ENCODE measurements at regions not wholly inside any gene's neighbourhood (a gene's known extent, or its start where the extent isn't known, plus 50 kb on each side); places are given as distances from the start of the nearest gene placed in this dataset.

DNA sequence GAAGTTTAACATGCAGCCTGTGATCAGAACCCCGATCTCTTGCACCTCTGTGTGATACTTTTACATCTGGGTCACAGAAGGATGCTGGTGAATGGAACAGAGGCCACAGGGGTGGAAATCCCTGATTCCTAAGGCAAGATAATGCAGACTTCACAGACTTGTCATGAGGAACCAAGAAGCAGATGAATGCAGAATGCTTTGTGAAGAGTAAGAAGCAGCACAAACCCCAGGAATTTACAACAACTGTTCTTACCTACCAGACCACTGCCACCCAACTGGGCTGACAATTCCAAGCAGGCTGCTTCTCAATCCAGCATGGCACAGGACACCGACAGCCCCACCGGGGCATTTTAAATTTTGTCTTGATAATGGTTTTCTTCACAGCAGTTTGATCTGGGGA lies 113.2 kb upstream of the CD93 start:
- POLR2A ChIA-PET, result no interaction called here
- no peak for DNase-seq (ENCODE audit: low read depth, low spot score)
- H3K4me3 ChIP-seq (ENCODE audit: low read depth, low read length), result no peak overlapping the region
- TF ChIP-seq, protein P1, sequence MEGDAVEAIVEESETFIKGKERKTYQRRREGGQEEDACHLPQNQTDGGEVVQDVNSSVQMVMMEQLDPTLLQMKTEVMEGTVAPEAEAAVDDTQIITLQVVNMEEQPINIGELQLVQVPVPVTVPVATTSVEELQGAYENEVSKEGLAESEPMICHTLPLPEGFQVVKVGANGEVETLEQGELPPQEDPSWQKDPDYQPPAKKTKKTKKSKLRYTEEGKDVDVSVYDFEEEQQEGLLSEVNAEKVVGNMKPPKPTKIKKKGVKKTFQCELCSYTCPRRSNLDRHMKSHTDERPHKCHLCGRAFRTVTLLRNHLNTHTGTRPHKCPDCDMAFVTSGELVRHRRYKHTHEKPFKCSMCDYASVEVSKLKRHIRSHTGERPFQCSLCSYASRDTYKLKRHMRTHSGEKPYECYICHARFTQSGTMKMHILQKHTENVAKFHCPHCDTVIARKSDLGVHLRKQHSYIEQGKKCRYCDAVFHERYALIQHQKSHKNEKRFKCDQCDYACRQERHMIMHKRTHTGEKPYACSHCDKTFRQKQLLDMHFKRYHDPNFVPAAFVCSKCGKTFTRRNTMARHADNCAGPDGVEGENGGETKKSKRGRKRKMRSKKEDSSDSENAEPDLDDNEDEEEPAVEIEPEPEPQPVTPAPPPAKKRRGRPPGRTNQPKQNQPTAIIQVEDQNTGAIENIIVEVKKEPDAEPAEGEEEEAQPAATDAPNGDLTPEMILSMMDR (IDR thresholded peaks at IDR 0.05; ENCODE audit: insufficient read depth, low read length, missing control alignments), result no peak
- CTCF ChIA-PET, result interaction anchor here (0.8 to 1.5 kb wide), 2 partner anchors 36 to 507 kb away, joined by 4 to 5 read pairs; no protein-coding TSS in a partner anchor

DNA sequence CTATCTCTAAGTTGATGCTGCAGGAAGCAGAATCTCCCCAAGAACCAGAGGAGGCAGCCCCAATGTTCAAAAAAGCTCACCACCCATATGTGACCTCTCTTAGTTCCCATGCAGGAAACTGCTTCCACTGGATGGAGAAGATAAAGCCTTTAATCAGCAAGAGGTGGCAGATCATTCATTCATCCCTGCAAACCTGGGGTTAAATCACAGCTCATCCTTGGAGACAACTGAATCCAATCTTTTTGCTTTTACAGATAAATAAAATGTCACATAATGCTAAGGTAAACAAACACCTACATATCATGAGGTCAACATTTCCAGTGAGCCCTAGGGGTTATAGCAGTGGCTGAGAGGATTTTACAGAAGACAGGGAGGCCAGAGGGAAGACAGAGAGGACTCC lies 112.7 kb upstream of the CD93 start:
- ChIA-PET CTCF (interaction anchor here (1.1 to 1.5 kb wide), 2 partner anchors 37 to 507 kb away, joined by 3 to 4 read pairs; no protein-coding TSS in a partner anchor), POLR2A (no interaction called here)
- TF ChIP-seq, protein P1 (IDR thresholded peaks at IDR 0.05; ENCODE audit: insufficient read depth, low read length, missing control alignments), result no peak
- H3K4me3 ChIP-seq (ENCODE audit: low read depth, low read length), result no peak overlapping the region
- DNase-seq (ENCODE audit: low read depth, low spot score), result no peak

DNA sequence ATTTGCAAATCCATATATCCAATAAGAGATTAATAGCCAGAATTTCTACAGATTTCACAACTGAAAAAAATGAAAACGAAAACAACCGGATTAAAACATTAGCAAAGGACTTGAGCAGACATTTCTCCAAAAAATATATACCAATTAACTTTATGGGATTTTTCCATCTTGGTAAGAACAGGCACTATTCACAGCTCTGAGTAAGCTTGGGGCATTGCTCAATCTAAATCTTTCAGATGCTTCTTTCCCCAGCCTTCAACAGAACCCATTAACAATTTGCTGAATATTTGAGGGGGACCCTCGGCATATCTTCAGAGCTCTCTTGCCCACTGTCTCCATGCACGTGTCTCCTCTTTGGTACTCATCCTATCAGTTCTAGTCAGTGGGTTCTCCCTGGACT lies 111.7 kb upstream of the CD93 start:
- TF ChIP-seq, protein P1 (IDR thresholded peaks at IDR 0.05; ENCODE audit: insufficient read depth, low read length, missing control alignments), result no peak
- CTCF ChIA-PET, result interaction anchor here (1.1 kb wide), 1 partner anchor 38 kb away, joined by 3 read pairs; no protein-coding TSS in a partner anchor
- DNase-seq (ENCODE audit: low read depth, low spot score), result no peak
- H3K4me3 ChIP-seq (ENCODE audit: low read depth, low read length), result no peak overlapping the region
- POLR2A ChIA-PET, result no interaction called here

DNA sequence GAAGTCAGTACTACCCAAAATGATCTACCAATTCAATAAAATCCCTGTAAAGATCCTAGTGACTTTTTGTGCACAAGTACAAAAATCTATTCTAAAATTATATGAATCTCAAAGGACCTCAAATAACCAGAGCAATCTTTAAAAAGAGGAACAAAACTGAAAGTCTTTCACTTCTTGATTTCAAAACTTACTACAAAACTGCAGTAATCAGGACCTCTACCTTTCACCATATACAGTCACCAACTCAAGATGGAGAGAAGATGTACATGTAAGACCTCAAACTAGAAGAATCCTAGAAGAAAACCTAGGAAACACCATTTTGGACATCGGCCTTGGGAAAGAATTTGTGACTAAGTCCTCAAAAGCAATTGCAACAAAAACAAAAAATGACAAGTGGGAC lies 109.5 kb upstream of the CD93 start:
- TF ChIP-seq, protein P1 (IDR thresholded peaks at IDR 0.05; ENCODE audit: insufficient read depth, low read length, missing control alignments), result no peak
- CTCF ChIA-PET, result no interaction called here
- no peak overlapping the region for H3K4me3 ChIP-seq (ENCODE audit: low read depth, low read length)
- DNase-seq (ENCODE audit: low read depth, low spot score), result no peak
- POLR2A ChIA-PET, result no interaction called here

DNA sequence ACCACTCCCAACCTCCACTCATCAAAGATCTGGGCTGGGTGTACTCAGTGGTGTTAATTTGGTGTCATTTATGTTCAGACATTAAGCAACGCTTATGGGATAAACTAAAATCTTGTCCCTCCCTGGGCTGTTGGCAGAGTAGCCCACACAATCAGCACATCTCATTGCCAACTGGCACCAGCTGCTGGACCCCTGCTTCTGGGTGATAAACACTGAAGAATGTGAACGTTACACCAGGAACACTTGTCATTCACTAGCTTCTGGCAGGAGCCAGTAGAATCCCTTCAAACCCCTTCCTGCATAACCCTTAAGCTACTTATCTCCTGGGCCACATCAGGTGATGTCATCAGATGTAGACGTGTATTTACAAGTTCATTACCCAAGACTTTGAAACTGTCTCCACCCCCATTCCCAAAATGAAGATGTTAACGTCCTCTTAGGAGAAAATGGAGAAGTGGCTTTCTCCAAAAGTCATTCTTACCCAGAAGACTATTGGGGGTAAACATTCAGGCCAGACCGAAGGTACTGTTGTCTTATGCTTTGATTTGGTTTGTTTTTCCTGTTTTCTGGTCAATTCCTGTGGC lies 107.8 kb upstream of the CD93 start:
- no peak for DNase-seq (ENCODE audit: low read depth, low spot score)
- no peak overlapping the region for H3K4me3 ChIP-seq (ENCODE audit: low read depth, low read length)
- ChIA-PET CTCF (no interaction called here), POLR2A (no interaction called here)
- TF ChIP-seq, protein P1 (IDR thresholded peaks at IDR 0.05; ENCODE audit: insufficient read depth, low read length, missing control alignments), result no peak

DNA sequence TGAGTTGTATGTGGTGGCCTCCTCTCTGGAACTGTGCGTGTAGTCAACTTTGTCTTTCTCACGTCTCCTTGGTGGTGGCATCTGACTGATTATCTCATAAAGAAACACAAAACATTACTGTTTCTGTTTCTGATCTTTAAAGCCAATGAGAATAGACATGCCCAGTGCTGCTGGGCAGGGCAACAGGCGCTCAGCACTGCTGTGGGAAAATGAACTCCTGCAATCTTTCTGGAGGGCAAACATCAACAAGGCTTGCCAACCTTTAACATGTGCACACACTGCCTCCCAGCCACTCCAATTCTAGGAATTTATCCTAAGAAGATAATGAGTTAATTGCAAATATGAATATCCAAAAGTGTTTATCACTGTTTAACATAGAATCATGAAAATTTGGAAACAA lies 106.3 kb upstream of the CD93 start:
- TF ChIP-seq, protein P1 (IDR thresholded peaks at IDR 0.05; ENCODE audit: insufficient read depth, low read length, missing control alignments), result no peak
- CTCF ChIA-PET, result no interaction called here
- H3K4me3 ChIP-seq (ENCODE audit: low read depth, low read length), result no peak overlapping the region
- POLR2A ChIA-PET, result no interaction called here
- DNase-seq (ENCODE audit: low read depth, low spot score), result no peak
